Keratinocyte (primary cell): ENCODE measurements at regions not wholly inside any gene's neighbourhood (a gene's known extent, or its start where the extent isn't known, plus 50 kb on each side); places are given as distances from the start of the nearest gene placed in this dataset.

Source experiments
- EZH2 ChIP-seq: IDR thresholded peaks from one replicate; pipeline ENCODE4 v1.6.1; 2012; ENCODE audit warnings: inconsistent platforms, mild to moderate bottlenecking, low read length, moderate library complexity
- TF ChIP-seq, protein P1 (sequence below), 3 experiments: IDR thresholded peaks in 1 of 3; conservative IDR thresholded peaks in 1 of 3; optimal IDR thresholded peaks in 1 of 3; 2 replicates in 2 of 3; 3 replicates in 1 of 3; pipeline versions ENCODE3 to v1.5.1; 2011; ENCODE audit warnings: low read length in 3 of 3, mild to moderate bottlenecking in 3 of 3, moderate library complexity in 2 of 3, control low read depth in 1 of 3, inconsistent platforms in 1 of 3; ENCODE audit not compliant: insufficient read depth in 2 of 3; ENCODE audit errors: extremely low read depth in 1 of 3

- TF ChIP-seq, protein P1, sequence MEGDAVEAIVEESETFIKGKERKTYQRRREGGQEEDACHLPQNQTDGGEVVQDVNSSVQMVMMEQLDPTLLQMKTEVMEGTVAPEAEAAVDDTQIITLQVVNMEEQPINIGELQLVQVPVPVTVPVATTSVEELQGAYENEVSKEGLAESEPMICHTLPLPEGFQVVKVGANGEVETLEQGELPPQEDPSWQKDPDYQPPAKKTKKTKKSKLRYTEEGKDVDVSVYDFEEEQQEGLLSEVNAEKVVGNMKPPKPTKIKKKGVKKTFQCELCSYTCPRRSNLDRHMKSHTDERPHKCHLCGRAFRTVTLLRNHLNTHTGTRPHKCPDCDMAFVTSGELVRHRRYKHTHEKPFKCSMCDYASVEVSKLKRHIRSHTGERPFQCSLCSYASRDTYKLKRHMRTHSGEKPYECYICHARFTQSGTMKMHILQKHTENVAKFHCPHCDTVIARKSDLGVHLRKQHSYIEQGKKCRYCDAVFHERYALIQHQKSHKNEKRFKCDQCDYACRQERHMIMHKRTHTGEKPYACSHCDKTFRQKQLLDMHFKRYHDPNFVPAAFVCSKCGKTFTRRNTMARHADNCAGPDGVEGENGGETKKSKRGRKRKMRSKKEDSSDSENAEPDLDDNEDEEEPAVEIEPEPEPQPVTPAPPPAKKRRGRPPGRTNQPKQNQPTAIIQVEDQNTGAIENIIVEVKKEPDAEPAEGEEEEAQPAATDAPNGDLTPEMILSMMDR (optimal IDR thresholded peaks at IDR 0.05 in 1 of 3, IDR thresholded peaks at IDR 0.05 in 1 of 3, conservative IDR thresholded peaks at IDR 0.05 in 1 of 3; ENCODE audit: extremely low read depth in 1 of 3, insufficient read depth in 2 of 3, low read length in 3 of 3): no peak
- TF ChIP-seq EZH2: no peak
Measured at GRCh38 chr2:125684932-125685331, 971.0 kb upstream of the GYPC start.
